ENCODE measurements at regions not wholly inside any gene's neighbourhood (a gene's known extent, or its start where the extent isn't known, plus 50 kb on each side); places are given as distances from the start of the nearest gene placed in this dataset.

DNA sequence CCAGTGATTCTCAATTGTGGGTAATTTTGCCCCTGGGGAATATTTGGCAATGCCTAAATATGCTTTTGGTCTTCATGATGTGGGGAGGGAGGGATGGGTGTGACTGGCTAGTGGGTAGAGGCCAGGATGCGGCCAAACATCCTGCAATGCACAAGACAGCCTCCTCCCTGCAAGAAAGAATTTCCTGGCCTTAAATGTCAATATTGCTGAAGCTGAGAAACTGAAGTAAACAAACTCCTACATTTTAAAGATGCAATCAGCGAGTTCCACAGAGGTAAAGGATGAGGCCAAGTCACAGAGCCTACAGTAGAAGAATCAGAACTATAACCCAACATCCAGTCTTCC is 272.9 kb upstream of the EPHA4 start:
- BruUV-seq (replicated peaks), result no TSS peak
- H4K20me1 ChIP-seq (replicated peaks; ENCODE audit: control insufficient read depth, insufficient read depth, low read length), result no peaks in the 10 kb centered on the region
- no peaks in the 10 kb centered on the region for H3K9me3 ChIP-seq (replicated peaks; ENCODE audit: control insufficient read depth, insufficient read depth, low read depth, low read length)
- H3K9ac ChIP-seq (ENCODE audit: insufficient read depth in 1 of 2, low read depth in 2 of 2, low read length in 2 of 2), result no peak overlapping the region
- ChIA-PET CTCF (ENCODE audit: low intra/inter-chr PET ratio) (no interaction called here), POLR2A (no interaction called here)
- WGBS (ENCODE audit: insufficient coverage, low coverage, missing lambda C conversion rate), result 0% methylated on average over 1 of the region's 2 CpGs
- H3K27ac ChIP-seq (ENCODE audit: extremely low read depth, low read depth, low read length), result no peak overlapping the region
- DNase-seq (ENCODE audit: extremely low read depth in 1 of 4, low spot score in 3 of 4) (no peak), ATAC-seq (no peak), FAIRE-seq (no peak)
- H2AFZ ChIP-seq (ENCODE audit: low read depth, low read length), result no peak overlapping the region
- no peaks in the 10 kb centered on the region for H3K36me3 ChIP-seq (ENCODE audit: control insufficient read depth, insufficient read depth, low read length)
- no peaks in the 10 kb centered on the region for H3K9me1 ChIP-seq (ENCODE audit: control insufficient read depth, insufficient read depth, low read length)
- in situ Hi-C loops (cut with MboI) (no loop called here), intact Hi-C loops (cut with micrococcal nuclease) (no loop called here)
- H3K27me3 ChIP-seq (ENCODE audit: control insufficient read depth in 2 of 2, insufficient read depth in 2 of 2, low read length in 2 of 2), result no peaks in the 10 kb centered on the region
- no peaks in the 10 kb centered on the region for H3K79me2 ChIP-seq (ENCODE audit: control insufficient read depth, insufficient read depth, low read length)
- no peak overlapping the region for H3K4me2 ChIP-seq (ENCODE audit: insufficient read depth, low read length)
- TF ChIP-seq E2F3 (CRISPR knock-in tag; IDR thresholded peaks at IDR 0.05) (no peak), EP400 (IDR thresholded peaks at IDR 0.05) (no peak), SRF (CRISPR knock-in tag; IDR thresholded peaks at IDR 0.05) (no peak), RHOXF2B (CRISPR knock-in tag; conservative IDR thresholded peaks at IDR 0.05) (no peak), ARHGAP35 (IDR thresholded peaks at IDR 0.05; ENCODE audit: partially characterized antibody) (no peak), ZBED1 (IDR thresholded peaks at IDR 0.05) (no peak), PRMT5 (CRISPR knock-in tag; IDR thresholded peaks at IDR 0.05) (no peak), HDAC2 (IDR thresholded peaks at IDR 0.05) (no peak), CREB1 (IDR thresholded peaks at IDR 0.05) (no peak), CREB1 (CRISPR knock-in tag; IDR thresholded peaks at IDR 0.05) (no peak), XRCC3 (IDR thresholded peaks at IDR 0.05) (no peak), POU5F1 (IDR thresholded peaks at IDR 0.05; ENCODE audit: borderline replicate concordance, low read depth, low read length, partially characterized antibody) (no peak), POLR2B (IDR thresholded peaks at IDR 0.05; ENCODE audit: low read depth, partially characterized antibody) (no peak), ZZZ3 (IDR thresholded peaks at IDR 0.05) (no peak), DPF2 (IDR thresholded peaks at IDR 0.05) (no peak)
- TF ChIP-seq, protein P1, sequence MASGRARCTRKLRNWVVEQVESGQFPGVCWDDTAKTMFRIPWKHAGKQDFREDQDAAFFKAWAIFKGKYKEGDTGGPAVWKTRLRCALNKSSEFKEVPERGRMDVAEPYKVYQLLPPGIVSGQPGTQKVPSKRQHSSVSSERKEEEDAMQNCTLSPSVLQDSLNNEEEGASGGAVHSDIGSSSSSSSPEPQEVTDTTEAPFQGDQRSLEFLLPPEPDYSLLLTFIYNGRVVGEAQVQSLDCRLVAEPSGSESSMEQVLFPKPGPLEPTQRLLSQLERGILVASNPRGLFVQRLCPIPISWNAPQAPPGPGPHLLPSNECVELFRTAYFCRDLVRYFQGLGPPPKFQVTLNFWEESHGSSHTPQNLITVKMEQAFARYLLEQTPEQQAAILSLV (tag; IDR thresholded peaks at IDR 0.05), result no peak
- TF ChIP-seq, protein P2, sequence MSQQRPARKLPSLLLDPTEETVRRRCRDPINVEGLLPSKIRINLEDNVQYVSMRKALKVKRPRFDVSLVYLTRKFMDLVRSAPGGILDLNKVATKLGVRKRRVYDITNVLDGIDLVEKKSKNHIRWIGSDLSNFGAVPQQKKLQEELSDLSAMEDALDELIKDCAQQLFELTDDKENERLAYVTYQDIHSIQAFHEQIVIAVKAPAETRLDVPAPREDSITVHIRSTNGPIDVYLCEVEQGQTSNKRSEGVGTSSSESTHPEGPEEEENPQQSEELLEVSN (IDR thresholded peaks at IDR 0.05; ENCODE audit: borderline replicate concordance in 1 of 2, extremely low read depth in 1 of 2, insufficient read depth in 1 of 2, insufficient read length in 1 of 2, low read depth in 1 of 2, low read length in 1 of 2, poor library complexity in 1 of 2, severe bottlenecking in 1 of 2), result no peak
- TF ChIP-seq, protein P3, sequence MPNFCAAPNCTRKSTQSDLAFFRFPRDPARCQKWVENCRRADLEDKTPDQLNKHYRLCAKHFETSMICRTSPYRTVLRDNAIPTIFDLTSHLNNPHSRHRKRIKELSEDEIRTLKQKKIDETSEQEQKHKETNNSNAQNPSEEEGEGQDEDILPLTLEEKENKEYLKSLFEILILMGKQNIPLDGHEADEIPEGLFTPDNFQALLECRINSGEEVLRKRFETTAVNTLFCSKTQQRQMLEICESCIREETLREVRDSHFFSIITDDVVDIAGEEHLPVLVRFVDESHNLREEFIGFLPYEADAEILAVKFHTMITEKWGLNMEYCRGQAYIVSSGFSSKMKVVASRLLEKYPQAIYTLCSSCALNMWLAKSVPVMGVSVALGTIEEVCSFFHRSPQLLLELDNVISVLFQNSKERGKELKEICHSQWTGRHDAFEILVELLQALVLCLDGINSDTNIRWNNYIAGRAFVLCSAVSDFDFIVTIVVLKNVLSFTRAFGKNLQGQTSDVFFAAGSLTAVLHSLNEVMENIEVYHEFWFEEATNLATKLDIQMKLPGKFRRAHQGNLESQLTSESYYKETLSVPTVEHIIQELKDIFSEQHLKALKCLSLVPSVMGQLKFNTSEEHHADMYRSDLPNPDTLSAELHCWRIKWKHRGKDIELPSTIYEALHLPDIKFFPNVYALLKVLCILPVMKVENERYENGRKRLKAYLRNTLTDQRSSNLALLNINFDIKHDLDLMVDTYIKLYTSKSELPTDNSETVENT (CRISPR knock-in tag; IDR thresholded peaks at IDR 0.05), result no peak
- H3K4me1 ChIP-seq (replicated peaks in 1 of 2; ENCODE audit: control insufficient read depth in 2 of 2, insufficient read depth in 2 of 2, low read length in 2 of 2), result no peaks in the 10 kb centered on the region
- H3K4me3 ChIP-seq, result no peak overlapping the region

Measured in K562 (cell line).